ENCODE measurements at regions not wholly inside any gene's neighbourhood (a gene's known extent, or its start where the extent isn't known, plus 50 kb on each side); places are given as distances from the start of the nearest gene placed in this dataset.
"Not testable (repeated sequence)": the region's sequence is repeated elsewhere in the genome, so short reads cannot be mapped to it uniquely, and the experiment has no call there.

DNA sequence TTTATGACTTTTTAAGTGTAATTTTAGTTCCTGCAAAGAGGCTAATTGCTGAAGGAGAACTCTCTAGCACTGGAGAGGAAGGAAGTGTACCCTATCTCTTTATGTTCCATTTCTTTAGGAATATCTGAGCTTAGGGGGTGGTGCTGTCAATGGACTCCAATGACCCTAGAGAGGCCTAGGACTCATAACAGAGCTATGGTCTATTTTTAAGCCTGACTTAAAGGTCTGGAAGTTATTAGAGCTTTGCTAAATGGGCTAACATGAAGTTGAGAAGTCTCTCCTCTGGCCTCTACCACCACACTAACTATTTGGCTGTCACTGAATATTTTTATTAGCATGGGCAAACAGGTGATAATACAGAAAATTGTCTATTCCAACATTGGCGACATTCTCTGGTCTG lies 152.2 kb downstream of the SPATA18 start:
- TF ChIP-seq POLR2A (IDR thresholded peaks at IDR 0.05), result no peak
- TF ChIP-seq, protein P1, sequence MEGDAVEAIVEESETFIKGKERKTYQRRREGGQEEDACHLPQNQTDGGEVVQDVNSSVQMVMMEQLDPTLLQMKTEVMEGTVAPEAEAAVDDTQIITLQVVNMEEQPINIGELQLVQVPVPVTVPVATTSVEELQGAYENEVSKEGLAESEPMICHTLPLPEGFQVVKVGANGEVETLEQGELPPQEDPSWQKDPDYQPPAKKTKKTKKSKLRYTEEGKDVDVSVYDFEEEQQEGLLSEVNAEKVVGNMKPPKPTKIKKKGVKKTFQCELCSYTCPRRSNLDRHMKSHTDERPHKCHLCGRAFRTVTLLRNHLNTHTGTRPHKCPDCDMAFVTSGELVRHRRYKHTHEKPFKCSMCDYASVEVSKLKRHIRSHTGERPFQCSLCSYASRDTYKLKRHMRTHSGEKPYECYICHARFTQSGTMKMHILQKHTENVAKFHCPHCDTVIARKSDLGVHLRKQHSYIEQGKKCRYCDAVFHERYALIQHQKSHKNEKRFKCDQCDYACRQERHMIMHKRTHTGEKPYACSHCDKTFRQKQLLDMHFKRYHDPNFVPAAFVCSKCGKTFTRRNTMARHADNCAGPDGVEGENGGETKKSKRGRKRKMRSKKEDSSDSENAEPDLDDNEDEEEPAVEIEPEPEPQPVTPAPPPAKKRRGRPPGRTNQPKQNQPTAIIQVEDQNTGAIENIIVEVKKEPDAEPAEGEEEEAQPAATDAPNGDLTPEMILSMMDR (IDR thresholded peaks at IDR 0.05), result no peak
- WGBS, 2 donors, result 68 to 71% methylated on average over 1 of the region's 1 CpG
- intact Hi-C loops (cut with DNase I; ENCODE audit: low total_unique reads), result no loop called here
- no peak overlapping the region for H3K4me3 ChIP-seq (ENCODE audit: low read depth, poor library complexity, severe bottlenecking)
- no peak for DNase-seq (ENCODE audit: low spot score in 2 of 2)

DNA sequence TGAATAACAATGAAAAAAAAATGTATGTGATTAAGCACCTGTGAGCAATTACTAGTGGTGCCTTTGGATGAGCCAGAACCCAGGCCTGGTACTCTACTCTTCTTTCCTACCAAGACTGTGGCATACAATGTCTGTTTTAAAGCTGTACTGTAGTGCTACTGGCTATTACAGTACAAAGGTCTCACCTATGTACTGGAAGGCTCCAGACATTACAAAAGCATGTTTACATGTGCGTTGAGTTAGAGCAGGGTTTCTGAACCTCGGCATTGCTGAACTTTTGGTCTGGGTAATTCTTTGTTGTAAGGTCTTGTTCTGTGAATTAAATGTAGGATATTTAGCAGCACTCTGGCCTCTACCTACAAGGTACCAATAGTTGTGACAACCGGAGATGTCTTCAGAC lies 153.8 kb downstream of the SPATA18 start:
- intact Hi-C loops (cut with DNase I; ENCODE audit: low total_unique reads), result no loop called here
- 93 to 98% methylated on average over 3 of the region's 3 CpGs for WGBS, 2 donors
- TF ChIP-seq, protein P1 (IDR thresholded peaks at IDR 0.05), result no peak
- TF ChIP-seq POLR2A (IDR thresholded peaks at IDR 0.05), result no peak
- no peak for DNase-seq (ENCODE audit: low spot score in 2 of 2)
- no peak overlapping the region for H3K4me3 ChIP-seq (ENCODE audit: low read depth, poor library complexity, severe bottlenecking)

DNA sequence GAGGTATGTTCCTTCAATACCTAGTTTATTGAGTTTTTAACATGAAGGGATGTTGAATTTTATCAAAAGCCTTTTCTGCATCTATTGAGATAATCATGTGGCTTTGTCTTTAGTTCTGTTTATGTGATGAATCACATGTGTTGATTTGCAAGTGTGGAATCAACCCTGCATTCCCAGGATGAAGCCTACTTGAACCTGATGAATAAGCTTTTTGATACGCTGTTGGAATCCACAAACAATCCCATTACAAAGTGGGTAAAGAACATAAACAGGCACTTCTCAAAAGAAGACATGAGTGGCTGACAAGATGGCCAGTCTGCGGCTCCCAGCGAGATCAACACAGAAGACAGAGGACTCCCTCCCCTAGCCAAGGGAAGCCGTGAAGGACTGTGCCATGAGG lies 156.0 kb downstream of the SPATA18 start:
- DNase-seq (ENCODE audit: low spot score in 2 of 2); H3K4me3 ChIP-seq (ENCODE audit: low read depth, poor library complexity, severe bottlenecking); intact Hi-C loops (cut with DNase I; ENCODE audit: low total_unique reads): not testable (repeated sequence)
- WGBS, 2 donors, result 91 to 92% methylated on average over 4 of the region's 4 CpGs

DNA sequence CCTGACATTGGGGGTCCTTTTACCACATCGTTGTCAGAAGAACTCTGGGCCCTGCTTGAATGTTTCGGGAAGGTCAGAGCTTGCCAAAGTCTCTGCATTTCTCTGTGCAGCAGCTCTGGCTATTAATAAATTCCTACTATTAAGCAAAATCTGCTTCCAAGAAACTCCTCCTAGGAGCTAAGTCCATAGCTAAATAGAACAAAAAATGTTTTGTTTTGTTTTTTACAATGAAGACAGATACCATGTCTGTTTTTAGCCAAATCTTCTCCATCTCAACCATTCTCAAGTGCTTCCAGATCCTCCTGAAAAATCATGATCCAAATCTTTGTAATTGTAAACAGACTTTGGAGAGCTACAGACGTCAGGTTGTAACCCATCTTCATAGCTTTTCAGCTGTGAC lies 161.6 kb downstream of the SPATA18 start:
- no peak for DNase-seq (ENCODE audit: low spot score in 2 of 2)
- no peak for TF ChIP-seq POLR2A (IDR thresholded peaks at IDR 0.05)
- TF ChIP-seq, protein P1 (IDR thresholded peaks at IDR 0.05), result no peak
- no peak overlapping the region for H3K4me3 ChIP-seq (ENCODE audit: low read depth, poor library complexity, severe bottlenecking)
- intact Hi-C loops (cut with DNase I; ENCODE audit: low total_unique reads), result no loop called here
- WGBS, 2 donors, result 62 to 71% methylated on average over 3 of the region's 3 CpGs

DNA sequence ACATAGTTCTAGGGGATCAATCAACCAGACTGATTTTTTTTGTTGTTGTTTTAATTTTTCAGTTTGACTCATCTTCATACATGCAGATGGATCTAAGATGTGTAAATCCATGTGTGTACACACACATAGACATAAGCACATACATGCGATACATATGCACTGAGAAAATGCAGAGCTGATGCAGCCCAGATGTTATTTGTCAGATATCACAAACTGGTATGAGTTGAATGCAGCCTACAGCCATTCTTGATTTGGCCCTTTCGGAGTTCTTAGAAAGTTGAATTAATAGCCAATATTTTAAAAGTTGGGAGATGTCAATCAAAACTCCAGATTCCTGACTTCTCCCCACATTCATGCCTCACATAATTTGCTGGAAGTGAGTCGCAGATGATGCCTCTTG lies 180.4 kb downstream of the SPATA18 start:
- WGBS, 2 donors, result 61 to 63% methylated on average over 3 of the region's 3 CpGs
- no peak overlapping the region for H3K4me3 ChIP-seq (ENCODE audit: low read depth, poor library complexity, severe bottlenecking)
- intact Hi-C loops (cut with DNase I; ENCODE audit: low total_unique reads), result no loop called here
- TF ChIP-seq, protein P1 (IDR thresholded peaks at IDR 0.05), result no peak
- no peak for TF ChIP-seq POLR2A (IDR thresholded peaks at IDR 0.05)
- DNase-seq (ENCODE audit: low spot score in 2 of 2), result no peak

DNA sequence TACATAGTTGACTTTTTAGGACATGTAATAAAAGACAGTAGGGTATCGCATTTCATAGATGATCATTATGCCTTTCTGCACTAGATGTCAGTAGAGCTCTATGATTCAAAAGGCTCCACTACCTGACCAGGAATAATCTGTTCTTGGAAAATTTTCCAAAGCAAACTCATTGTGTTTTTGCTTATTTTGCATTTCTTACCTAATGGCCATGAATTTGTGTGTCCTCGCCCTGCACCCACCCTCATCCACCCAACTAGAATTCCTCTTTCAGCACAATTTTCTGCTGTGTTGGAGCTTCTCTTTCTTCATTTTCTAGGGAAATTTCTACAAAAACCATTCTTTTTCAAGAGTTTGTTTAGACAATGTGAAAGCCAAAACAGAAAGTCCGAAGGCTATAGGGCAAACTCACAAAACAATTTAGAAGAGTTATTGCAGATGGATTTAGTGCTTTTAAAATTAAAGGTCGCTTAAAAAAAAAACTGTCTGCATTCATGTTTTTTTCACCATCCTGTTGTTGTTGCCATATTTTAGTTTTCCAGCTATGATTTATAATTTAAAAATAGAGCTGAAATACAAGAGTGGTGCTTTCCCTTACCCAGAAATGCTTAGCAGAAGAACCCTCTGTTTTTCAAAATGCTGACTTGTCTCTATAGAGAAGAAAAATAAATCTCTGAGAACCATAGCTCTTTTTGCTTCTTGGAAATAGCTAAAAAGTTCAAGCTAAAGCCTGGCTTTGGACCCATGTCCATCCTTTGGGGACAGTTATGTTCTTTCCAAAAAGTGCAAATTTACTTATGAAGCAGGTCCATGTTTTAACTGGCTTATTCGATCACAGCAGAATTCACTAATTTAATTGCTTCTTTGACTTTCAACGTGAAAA lies 183.7 kb downstream of the SPATA18 start:
- WGBS, 2 donors, result 36 to 37% methylated on average over 6 of the region's 6 CpGs
- TF ChIP-seq, protein P1 (IDR thresholded peaks at IDR 0.05), result no peak
- no peak for TF ChIP-seq POLR2A (IDR thresholded peaks at IDR 0.05)
- DNase-seq (ENCODE audit: low spot score in 2 of 2), result no peak
- H3K4me3 ChIP-seq (ENCODE audit: low read depth, poor library complexity, severe bottlenecking), result no peak overlapping the region
- intact Hi-C loops (cut with DNase I; ENCODE audit: low total_unique reads), result no loop called here
